B cell (primary cell): ENCODE measurements at regions not wholly inside any gene's neighbourhood (a gene's known extent, or its start where the extent isn't known, plus 50 kb on each side); places are given as distances from the start of the nearest gene placed in this dataset.

ENCODE experiments used
- ATAC-seq: fragments of 200-7000 bp; cut with Tn5 transposase; one replicate; pipeline ENCODE4 v1.10.0; 2021; ENCODE audit warnings: low read depth, mild to moderate bottlenecking, moderate number of reproducible peaks, moderate library complexity
- CTCF ChIA-PET: fragments of 350-600 bp; sonication (Branson Sonifier 250); formaldehyde crosslinking; loops from one replicate; lab custom pipeline; 2021; ENCODE audit warnings: antibody characterized with exemption, inconsistent platforms; lab: Charles Lee
- POLR2A ChIA-PET: fragments of 350-600 bp; sonication (Branson Sonifier 250); formaldehyde crosslinking; loops from one replicate; lab custom pipeline; 2021; ENCODE audit warnings: antibody characterized with exemption; lab: Charles Lee
- DNase-seq: peaks from one replicate; pipeline ENCODE4 v3.0.0; 2013
- H2AFZ ChIP-seq: 2 replicates; pipeline ENCODE4 v1.6.1; 2012; ENCODE audit warnings: mild to moderate bottlenecking, low read depth, low read length; ENCODE audit not compliant: insufficient read depth, poor library complexity, severe bottlenecking
- H3K27ac ChIP-seq, 2 donors: 1 replicate in 1 of 2; 2 replicates in 1 of 2; pipeline ENCODE4 v1.5.1; 2012 to 2013; ENCODE audit warnings: low read length in 2 of 2, mild to moderate bottlenecking in 2 of 2, moderate library complexity in 1 of 2
- H3K27me3 ChIP-seq, 4 experiments: fragments of 200-600 bp in 1 of 4; sonication (generic) in 1 of 4; replicated peaks in 1 of 4; 1 replicate in 2 of 4; 2 replicates in 2 of 4; pipeline versions ENCODE4 v1.6.1 to v1.7.0; 2013 to 2016; ENCODE audit warnings: low read length in 3 of 4, mild to moderate bottlenecking in 2 of 4, mixed read lengths in 1 of 4, moderate library complexity in 1 of 4; ENCODE audit not compliant: insufficient read depth in 4 of 4, control insufficient read depth in 3 of 4; ENCODE audit errors: control extremely low read depth in 1 of 4
- H3K36me3 ChIP-seq, 2 experiments: replicated peaks in 1 of 2; 1 replicate in 1 of 2; 2 replicates in 1 of 2; pipeline versions ENCODE4 v1.6.1 to v1.7.1; 2013; ENCODE audit warnings: low read length in 1 of 2; ENCODE audit not compliant: insufficient read depth in 2 of 2, control insufficient read depth in 1 of 2; ENCODE audit errors: control extremely low read depth in 1 of 2, extremely low read depth in 1 of 2
- H3K4me1 ChIP-seq, 2 donors: fragments of 200-600 bp in 1 of 2; sonication (generic) in 1 of 2; 1 replicate in 1 of 2; 2 replicates in 1 of 2; pipeline versions ENCODE4 v1.5.1 to v1.6.1; 2013 to 2017; ENCODE audit warnings: low read length in 2 of 2; ENCODE audit not compliant: control insufficient read depth in 2 of 2, insufficient read depth in 2 of 2
- H3K4me2 ChIP-seq: replicated peaks from 2 replicates; pipeline ENCODE3; 2012; ENCODE audit warnings: mild to moderate bottlenecking, low read depth, low read length; ENCODE audit not compliant: poor library complexity, severe bottlenecking
- H3K4me3 ChIP-seq, 5 experiments: fragments of 200-600 bp in 1 of 5; sonication (generic) in 1 of 5; 1 replicate in 3 of 5; 2 replicates in 2 of 5; pipeline versions ENCODE4 v1.5.1 to v1.7.0; 2011 to 2016; ENCODE audit warnings: low read length in 4 of 5, mild to moderate bottlenecking in 4 of 5, low read depth in 2 of 5, control low read depth in 1 of 5, moderate library complexity in 1 of 5; ENCODE audit not compliant: insufficient read depth in 1 of 5; ENCODE audit errors: control extremely low read depth in 1 of 5, extremely low read depth in 1 of 5
- H3K79me2 ChIP-seq: fragments of 200-600 bp; sonication (generic); one replicate; pipeline ENCODE4 v1.6.0; 2016; ENCODE audit warnings: low read length; ENCODE audit not compliant: control insufficient read depth, insufficient read depth
- H3K9ac ChIP-seq: fragments of 200-600 bp; sonication (generic); 2 replicates; pipeline ENCODE4 v1.6.1; 2017; ENCODE audit warnings: mild to moderate bottlenecking, low read length, moderate library complexity
- H3K9me3 ChIP-seq, 3 donors: one replicate each; pipeline versions ENCODE4 v1.6.1 to v1.7.1; 2013; ENCODE audit warnings: low read length in 2 of 3; ENCODE audit not compliant: control insufficient read depth in 2 of 3, insufficient read depth in 1 of 3; ENCODE audit errors: control extremely low read depth in 1 of 3
- H4K20me1 ChIP-seq: 2 replicates; pipeline ENCODE4 v1.6.0; 2012; ENCODE audit warnings: mild to moderate bottlenecking, low read length; ENCODE audit not compliant: insufficient read depth, control insufficient read depth, poor library complexity, severe bottlenecking
- H3K27ac Mint-ChIP-seq: one replicate; pipeline ENCODE4 v1.8.0; 2021; ENCODE audit warnings: mixed read lengths
- H3K27me3 Mint-ChIP-seq: one replicate; pipeline ENCODE4 v1.8.0; 2021; ENCODE audit warnings: mixed read lengths
- H3K4me1 Mint-ChIP-seq: one replicate; pipeline ENCODE4 v1.8.0; 2021; ENCODE audit warnings: mixed read lengths
- H3K4me3 Mint-ChIP-seq: one replicate; pipeline ENCODE4 v1.8.0; 2021; ENCODE audit warnings: mixed read lengths
- H3K9me3 Mint-ChIP-seq: one replicate; pipeline ENCODE4 v1.8.0; 2022; ENCODE audit warnings: mixed read lengths; ENCODE audit not compliant: insufficient read depth
- EZH2 ChIP-seq: IDR thresholded peaks from 2 replicates; pipeline ENCODE4 v1.6.1; 2012; ENCODE audit warnings: borderline replicate concordance, low read depth, mild to moderate bottlenecking, moderate library complexity, low read length; ENCODE audit not compliant: insufficient read depth, poor library complexity, severe bottlenecking
- WGBS: methylation state at CpG from one replicate; pipeline ENCODE4 v1.1.5; 2013; ENCODE audit warnings: missing lambda C conversion rate; ENCODE audit not compliant: insufficient coverage; 5-methylcytosine and 5-hydroxymethylcytosine counted together
- intact Hi-C: fragments of 100-400 bp; cut with micrococcal nuclease; formaldehyde crosslinking; loops from one replicate; pipeline ENCODE4 v1.10.0; 2022
- TF ChIP-seq, protein P1 (sequence below): fragments of 200-600 bp; IDR thresholded peaks from one replicate; pipeline ENCODE4 v1.8.0; 2022; ENCODE audit warnings: antibody characterized with exemption, mild to moderate bottlenecking

DNA sequence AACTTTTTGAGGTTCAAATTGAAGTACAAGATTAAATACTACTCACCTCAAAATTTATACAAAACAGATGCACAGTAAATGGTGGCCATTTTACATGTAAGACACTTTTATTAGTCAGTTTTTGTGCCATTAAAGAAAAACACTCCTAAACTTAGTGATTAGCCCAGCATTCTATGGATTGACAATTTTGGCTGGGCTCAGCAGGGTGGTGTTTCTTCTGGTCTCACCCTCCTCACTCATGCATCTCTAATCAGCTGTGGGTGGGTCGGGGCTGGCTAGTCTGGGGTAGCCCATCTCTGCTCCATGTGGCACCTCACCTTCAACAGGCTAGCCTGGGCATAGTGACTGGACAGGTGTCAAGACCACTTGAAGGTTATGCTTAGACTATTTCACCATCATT lies 71.6 kb upstream of the BTBD3 start:
- intact Hi-C loops, result no loop called here
- no peaks in the 10 kb centered on the region for H3K36me3 ChIP-seq
- Mint-ChIP-seq H3K9me3 (peaks cover 2% of the 10 kb centered on the region), H3K27ac (no peak overlapping the region), H3K4me1 (no peaks in the 10 kb centered on the region), H3K4me3 (no peak overlapping the region), H3K27me3 (no peaks in the 10 kb centered on the region)
- H3K79me2 ChIP-seq, result no peaks in the 10 kb centered on the region
- no CpG with 5 or more reads among the region's 1 CpG for WGBS
- no peak overlapping the region for H2AFZ ChIP-seq
- ChIA-PET POLR2A (no interaction called here), CTCF (no interaction called here)
- H3K27me3 ChIP-seq, result no peaks in the 10 kb centered on the region
- no peak for DNase-seq
- H3K4me1 ChIP-seq, result no peaks in the 10 kb centered on the region
- no peak overlapping the region for H3K27ac ChIP-seq
- no peak for TF ChIP-seq EZH2
- TF ChIP-seq, protein P1, sequence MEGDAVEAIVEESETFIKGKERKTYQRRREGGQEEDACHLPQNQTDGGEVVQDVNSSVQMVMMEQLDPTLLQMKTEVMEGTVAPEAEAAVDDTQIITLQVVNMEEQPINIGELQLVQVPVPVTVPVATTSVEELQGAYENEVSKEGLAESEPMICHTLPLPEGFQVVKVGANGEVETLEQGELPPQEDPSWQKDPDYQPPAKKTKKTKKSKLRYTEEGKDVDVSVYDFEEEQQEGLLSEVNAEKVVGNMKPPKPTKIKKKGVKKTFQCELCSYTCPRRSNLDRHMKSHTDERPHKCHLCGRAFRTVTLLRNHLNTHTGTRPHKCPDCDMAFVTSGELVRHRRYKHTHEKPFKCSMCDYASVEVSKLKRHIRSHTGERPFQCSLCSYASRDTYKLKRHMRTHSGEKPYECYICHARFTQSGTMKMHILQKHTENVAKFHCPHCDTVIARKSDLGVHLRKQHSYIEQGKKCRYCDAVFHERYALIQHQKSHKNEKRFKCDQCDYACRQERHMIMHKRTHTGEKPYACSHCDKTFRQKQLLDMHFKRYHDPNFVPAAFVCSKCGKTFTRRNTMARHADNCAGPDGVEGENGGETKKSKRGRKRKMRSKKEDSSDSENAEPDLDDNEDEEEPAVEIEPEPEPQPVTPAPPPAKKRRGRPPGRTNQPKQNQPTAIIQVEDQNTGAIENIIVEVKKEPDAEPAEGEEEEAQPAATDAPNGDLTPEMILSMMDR, result no peak
- H3K4me3 ChIP-seq, result no peak overlapping the region
- no peaks in the 10 kb centered on the region for H4K20me1 ChIP-seq
- no peak overlapping the region for H3K4me2 ChIP-seq
- no peak for ATAC-seq
- H3K9ac ChIP-seq, result no peak overlapping the region
- H3K9me3 ChIP-seq, result no peaks in the 10 kb centered on the region

DNA sequence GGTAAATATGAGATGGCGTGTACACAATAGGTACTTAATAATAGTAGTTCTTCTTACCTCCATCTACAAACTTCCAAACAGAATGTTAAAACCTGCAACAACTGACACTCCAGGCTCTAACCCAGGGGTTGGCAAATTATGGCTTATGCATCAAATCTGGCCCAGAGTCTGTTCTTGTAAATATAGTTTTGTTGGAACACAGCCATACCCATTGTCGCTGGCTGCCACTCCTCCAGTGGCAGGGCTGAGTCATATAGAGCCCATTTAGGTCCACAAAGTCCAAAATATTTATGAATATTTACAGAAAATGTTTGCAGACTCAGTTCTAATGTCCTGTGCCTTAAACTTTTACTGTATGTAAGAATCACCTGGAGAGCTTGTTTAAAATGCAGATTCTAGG lies 69.9 kb upstream of the BTBD3 start:
- Histone ChIP-seq H3K27me3 (no peaks in the 10 kb centered on the region), H3K9me3 (no peaks in the 10 kb centered on the region), H3K27ac (no peak overlapping the region), H4K20me1 (no peaks in the 10 kb centered on the region), H3K36me3 (no peaks in the 10 kb centered on the region), H3K9ac (no peak overlapping the region), H3K4me1 (no peaks in the 10 kb centered on the region), H3K79me2 (no peaks in the 10 kb centered on the region), H2AFZ (no peak overlapping the region), H3K4me3 (no peak overlapping the region), H3K4me2 (no peak overlapping the region)
- ATAC-seq (no peak), DNase-seq (no peak)
- intact Hi-C loops, result no loop called here
- H3K27me3 Mint-ChIP-seq, result no peaks in the 10 kb centered on the region
- ChIA-PET POLR2A (no interaction called here), CTCF (no interaction called here)
- TF ChIP-seq EZH2, result no peak
- TF ChIP-seq, protein P1, result no peak
- H3K4me3 Mint-ChIP-seq, result no peak overlapping the region
- no peaks in the 10 kb centered on the region for H3K9me3 Mint-ChIP-seq
- H3K4me1 Mint-ChIP-seq, result no peaks in the 10 kb centered on the region
- WGBS, result no CpG with 5 or more reads among the region's 2 CpGs
- H3K27ac Mint-ChIP-seq, result no peak overlapping the region
